ENCODE measurements at regions not wholly inside any gene's neighbourhood (a gene's known extent, or its start where the extent isn't known, plus 50 kb on each side); places are given as distances from the start of the nearest gene placed in this dataset.

GRCh38 chr12:76249501-76249900 is 98.7 kb downstream of the BBS10 start:
- no peak for TF ChIP-seq MAX (IDR thresholded peaks at IDR 0.05)
- no peak for TF ChIP-seq CREB1 (IDR thresholded peaks at IDR 0.05; ENCODE audit: low read depth)
- no peak for TF ChIP-seq NFIC (IDR thresholded peaks at IDR 0.05)
